Kidney (tissue), 13 donors: ENCODE measurements at regions not wholly inside any gene's neighbourhood (a gene's known extent, or its start where the extent isn't known, plus 50 kb on each side); places are given as distances from the start of the nearest gene placed in this dataset.

ENCODE experiments used
- DNase-seq, 5 donors: peaks; one replicate each; pipeline ENCODE4 v3.0.0-alpha.2; 2013 to 2020
- FAIRE-seq: peaks from 2 replicates; lab custom pipeline; 2012; peaks lifted over from hg19 to GRCh38; lab: Jason Lieb, UNC
- H3K27ac ChIP-seq, 2 donors: one replicate each; pipeline ENCODE4 v1.7.0; 2013; ENCODE audit warnings: low read depth in 2 of 2, low read length in 2 of 2, inconsistent platforms in 1 of 2
- H3K27me3 ChIP-seq: one replicate; pipeline ENCODE4 v1.7.1; 2013; ENCODE audit warnings: low read length, inconsistent platforms; ENCODE audit not compliant: control insufficient read depth, insufficient read depth
- H3K36me3 ChIP-seq, 3 donors: one replicate each; pipeline versions ENCODE4 v1.7.0 to v1.7.1; 2013; ENCODE audit warnings: low read length in 3 of 3, control low read depth in 1 of 3, inconsistent platforms in 1 of 3; ENCODE audit not compliant: insufficient read depth in 3 of 3, control insufficient read depth in 2 of 3
- H3K4me1 ChIP-seq, 3 donors: one replicate each; pipeline versions ENCODE4 v1.7.0 to v1.7.1; 2013; ENCODE audit warnings: low read length in 3 of 3, inconsistent platforms in 1 of 3, low read depth in 1 of 3; ENCODE audit not compliant: control insufficient read depth in 2 of 3, insufficient read depth in 2 of 3
- H3K4me3 ChIP-seq, 3 donors: one replicate each; pipeline versions ENCODE4 v1.7.0 to v1.8.1; 2013; ENCODE audit warnings: low read length in 3 of 3, control low read depth in 1 of 3, inconsistent platforms in 1 of 3
- H3K9ac ChIP-seq, 3 donors: one replicate each; pipeline versions ENCODE4 v1.7.0 to v1.7.1; 2013; ENCODE audit warnings: low read length in 3 of 3, control low read depth in 1 of 3, inconsistent platforms in 1 of 3
- H3K9me3 ChIP-seq, 3 donors: one replicate each; pipeline versions ENCODE4 v1.7.0 to v1.7.1; 2013; ENCODE audit warnings: low read length in 3 of 3, control low read depth in 1 of 3, inconsistent platforms in 1 of 3; ENCODE audit not compliant: control insufficient read depth in 2 of 3, insufficient read depth in 1 of 3
- CTCF ChIP-seq: IDR thresholded peaks from 3 replicates; pipeline ENCODE4 v1.5.1; 2012; ENCODE audit warnings: mild to moderate bottlenecking, moderate library complexity, borderline replicate concordance; ENCODE audit not compliant: insufficient read depth; ENCODE audit errors: extremely low read depth
- intact Hi-C: fragments of 100-400 bp; cut with DNase I; formaldehyde crosslinking; loops from one replicate; pipeline ENCODE4 v1.11.1; 2022
- donor health status: control.
- donor health status: control.
- donor health status: control.
- donor health status: control.
- donor health status: control.
- donor health status: DM: yes; HTN: yes; CAD: no.
- donor health status: Normal renal cell carcinoma (clear cell type).

GRCh38 chr3:61460636-61461035 lies 100.7 kb upstream of the PTPRG start:
- intact Hi-C loops: no loop called here
- H3K27ac ChIP-seq: no peak overlapping the region
- DNase-seq: no peak

GRCh38 chr3:61463191-61463590 lies 98.2 kb upstream of the PTPRG start:
- Histone ChIP-seq H3K4me1 (no peaks in the 10 kb centered on the region), H3K27ac (no peak overlapping the region), H3K27me3 (no peaks in the 10 kb centered on the region), H3K4me3 (no peak overlapping the region), H3K9me3 (no peaks in the 10 kb centered on the region), H3K36me3 (no peaks in the 10 kb centered on the region), H3K9ac (no peak overlapping the region)
- FAIRE-seq: no peak
- no peak for DNase-seq
- intact Hi-C loops: no loop called here
- TF ChIP-seq CTCF: no peak

More at GRCh38 chr3:61460636-61461035, 100.7 kb upstream of the PTPRG start:
- Histone ChIP-seq H3K36me3 (no peaks in the 10 kb centered on the region), H3K27me3 (no peaks in the 10 kb centered on the region), H3K4me3 (no peak overlapping the region), H3K9me3 (no peaks in the 10 kb centered on the region), H3K4me1 (no peaks in the 10 kb centered on the region), H3K9ac (no peak overlapping the region)
- FAIRE-seq: no peak
- TF ChIP-seq CTCF: no peak

GRCh38 chr3:61464518-61465140 lies 96.7 kb upstream of the PTPRG start:
- H3K4me3 ChIP-seq: no peak overlapping the region
- H3K27me3 ChIP-seq: no peaks in the 10 kb centered on the region
- no peaks in the 10 kb centered on the region for H3K36me3 ChIP-seq
- no peaks in the 10 kb centered on the region for H3K4me1 ChIP-seq
- H3K9ac ChIP-seq: no peak overlapping the region
- TF ChIP-seq CTCF: no peak
- intact Hi-C loops: no loop called here
- H3K27ac ChIP-seq: no peak overlapping the region
- H3K9me3 ChIP-seq: no peaks in the 10 kb centered on the region
- DNase-seq (peak in 1 of 5 donors; percentile 23), FAIRE-seq (no peak)

- no peaks in the 10 kb centered on the region for H3K9me3 ChIP-seq
- FAIRE-seq: no peak
- H3K9ac ChIP-seq: no peak overlapping the region
- H3K36me3 ChIP-seq: no peaks in the 10 kb centered on the region
- no peaks in the 10 kb centered on the region for H3K27me3 ChIP-seq
- H3K4me3 ChIP-seq: no peak overlapping the region
- intact Hi-C loops: no loop called here
- DNase-seq: no peak
- TF ChIP-seq CTCF: no peak
- H3K4me1 ChIP-seq: no peaks in the 10 kb centered on the region
- no peak overlapping the region for H3K27ac ChIP-seq
Observed at GRCh38 chr3:61466357-61466756, 95.0 kb upstream of the PTPRG start.
